ENCODE measurements at regions not wholly inside any gene's neighbourhood (a gene's known extent, or its start where the extent isn't known, plus 50 kb on each side); places are given as distances from the start of the nearest gene placed in this dataset.
"Not testable (repeated sequence)": the region's sequence is repeated elsewhere in the genome, so short reads cannot be mapped to it uniquely, and the experiment has no call there.

DNA sequence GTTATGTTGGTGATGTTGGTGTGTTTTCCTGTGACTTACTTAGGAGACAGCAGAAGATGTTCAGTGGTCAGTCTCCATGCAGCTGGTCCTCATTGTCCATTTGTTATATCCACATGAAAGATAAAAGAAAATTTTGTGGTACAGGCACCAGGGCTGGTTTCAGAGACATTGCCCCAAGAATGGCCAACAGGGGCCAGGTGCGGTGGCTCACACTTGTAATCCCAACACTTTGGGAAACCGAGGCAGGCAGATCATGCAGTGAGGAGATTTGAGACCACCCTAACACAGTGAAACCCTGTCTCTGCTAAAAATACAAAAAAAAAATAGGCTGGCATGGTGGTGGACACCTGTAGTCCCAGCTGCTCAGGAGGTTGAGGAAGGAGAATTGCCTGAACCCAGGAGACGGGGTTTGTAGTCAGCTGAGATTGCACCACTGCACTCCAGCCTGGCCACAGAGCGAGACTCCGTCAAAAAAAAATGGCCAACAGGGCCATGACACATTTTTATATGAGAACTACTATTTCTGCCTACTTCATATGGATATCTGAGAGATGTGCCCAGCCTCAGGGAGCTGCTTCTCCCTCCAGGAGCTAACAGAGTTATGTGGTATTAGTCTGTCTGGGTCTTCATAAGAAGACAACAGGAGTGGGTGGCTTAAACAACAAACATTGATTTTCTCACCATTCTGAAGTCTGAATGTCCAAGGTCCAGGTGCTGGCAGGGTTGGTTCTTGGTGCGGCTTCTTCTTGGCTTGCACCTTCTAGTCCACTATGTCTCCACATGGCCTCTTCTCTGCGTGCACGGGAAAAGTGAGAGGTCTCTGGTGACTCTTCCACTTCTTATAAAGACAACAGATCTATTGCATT lies 821.7 kb downstream of the TMEM121 start:
- no peak overlapping the region for H3K9ac ChIP-seq (ENCODE audit: low read depth in 1 of 2, low read length in 2 of 2)
- no peaks in the 10 kb centered on the region for H3K36me3 ChIP-seq (ENCODE audit: control insufficient read depth in 4 of 4, insufficient read depth in 3 of 4, low read depth in 1 of 4, low read length in 3 of 4)
- DNase-seq (ENCODE audit: low spot score): no peak
- H3K4me3 ChIP-seq (ENCODE audit: low read depth in 1 of 3, low read length in 3 of 3): no peak overlapping the region
- H3K4me1 ChIP-seq (ENCODE audit: control insufficient read depth in 4 of 4, insufficient read depth in 4 of 4, low read length in 3 of 4): no peaks in the 10 kb centered on the region
- WGBS: 51% methylated on average over 8 of the region's 8 CpGs
- H3K9me3 ChIP-seq (ENCODE audit: control insufficient read depth in 4 of 4, low read length in 3 of 4): no peaks in the 10 kb centered on the region
- TF ChIP-seq, protein P1, sequence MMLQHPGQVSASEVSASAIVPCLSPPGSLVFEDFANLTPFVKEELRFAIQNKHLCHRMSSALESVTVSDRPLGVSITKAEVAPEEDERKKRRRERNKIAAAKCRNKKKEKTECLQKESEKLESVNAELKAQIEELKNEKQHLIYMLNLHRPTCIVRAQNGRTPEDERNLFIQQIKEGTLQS (IDR thresholded peaks at IDR 0.05): no peak
- peaks cover 0 to 10% (median 4%) of the 10 kb centered on the region in 4 donors for H3K27me3 ChIP-seq (ENCODE audit: control insufficient read depth in 4 of 4, insufficient read depth in 4 of 4, low read length in 3 of 4)
- no peak overlapping the region for H3K27ac ChIP-seq (ENCODE audit: low read depth in 1 of 2, low read length in 2 of 2)

DNA sequence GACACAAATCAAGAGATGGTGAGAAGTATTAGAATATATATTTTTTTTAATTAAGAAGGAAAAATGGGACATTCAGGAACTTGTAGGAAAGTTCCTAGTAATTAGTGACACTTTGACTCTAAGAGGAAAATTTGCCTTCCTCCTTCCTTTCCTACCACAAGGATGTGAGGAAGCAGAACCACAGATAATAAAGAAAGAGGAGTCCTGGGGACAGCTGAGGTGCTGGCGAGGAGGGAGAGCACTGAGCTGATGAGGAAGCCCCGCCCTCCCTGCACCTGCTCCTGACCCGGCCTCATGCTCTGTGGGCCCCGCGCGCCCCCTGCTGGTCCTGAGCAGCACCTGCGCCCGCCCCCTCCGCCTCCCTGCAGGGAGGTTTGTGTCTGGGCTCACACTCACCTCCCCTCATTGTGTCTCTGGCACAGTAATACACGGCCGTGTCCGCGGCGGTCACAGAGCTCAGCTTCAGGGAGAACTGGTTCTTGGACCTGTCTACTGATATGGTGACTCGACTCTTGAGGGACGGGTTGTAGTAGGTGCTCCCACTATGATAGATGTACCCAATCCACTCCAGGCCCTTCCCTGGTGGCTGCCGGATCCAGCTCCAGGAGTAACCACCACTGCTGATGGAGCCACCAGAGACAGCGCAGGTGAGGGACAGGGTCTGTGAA lies 822.6 kb downstream of the TMEM121 start:
- not testable (repeated sequence) for H3K4me3 ChIP-seq (ENCODE audit: low read depth in 1 of 3, low read length in 3 of 3); H3K4me1 ChIP-seq (ENCODE audit: control insufficient read depth in 4 of 4, insufficient read depth in 4 of 4, low read length in 3 of 4); H3K9ac ChIP-seq (ENCODE audit: low read depth in 1 of 2, low read length in 2 of 2); H3K36me3 ChIP-seq (ENCODE audit: control insufficient read depth in 4 of 4, insufficient read depth in 3 of 4, low read depth in 1 of 4, low read length in 3 of 4); H3K27ac ChIP-seq (ENCODE audit: low read depth in 1 of 2, low read length in 2 of 2); H3K9me3 ChIP-seq (ENCODE audit: control insufficient read depth in 4 of 4, low read length in 3 of 4)
- peak; percentile 35 for DNase-seq (ENCODE audit: low spot score)
- 19% methylated on average over 9 of the region's 18 CpGs for WGBS
- H3K27me3 ChIP-seq (ENCODE audit: control insufficient read depth in 4 of 4, insufficient read depth in 4 of 4, low read length in 3 of 4): peaks cover 0 to 10% (median 4%) of the 10 kb centered on the region in 4 donors
- TF ChIP-seq, protein P2, sequence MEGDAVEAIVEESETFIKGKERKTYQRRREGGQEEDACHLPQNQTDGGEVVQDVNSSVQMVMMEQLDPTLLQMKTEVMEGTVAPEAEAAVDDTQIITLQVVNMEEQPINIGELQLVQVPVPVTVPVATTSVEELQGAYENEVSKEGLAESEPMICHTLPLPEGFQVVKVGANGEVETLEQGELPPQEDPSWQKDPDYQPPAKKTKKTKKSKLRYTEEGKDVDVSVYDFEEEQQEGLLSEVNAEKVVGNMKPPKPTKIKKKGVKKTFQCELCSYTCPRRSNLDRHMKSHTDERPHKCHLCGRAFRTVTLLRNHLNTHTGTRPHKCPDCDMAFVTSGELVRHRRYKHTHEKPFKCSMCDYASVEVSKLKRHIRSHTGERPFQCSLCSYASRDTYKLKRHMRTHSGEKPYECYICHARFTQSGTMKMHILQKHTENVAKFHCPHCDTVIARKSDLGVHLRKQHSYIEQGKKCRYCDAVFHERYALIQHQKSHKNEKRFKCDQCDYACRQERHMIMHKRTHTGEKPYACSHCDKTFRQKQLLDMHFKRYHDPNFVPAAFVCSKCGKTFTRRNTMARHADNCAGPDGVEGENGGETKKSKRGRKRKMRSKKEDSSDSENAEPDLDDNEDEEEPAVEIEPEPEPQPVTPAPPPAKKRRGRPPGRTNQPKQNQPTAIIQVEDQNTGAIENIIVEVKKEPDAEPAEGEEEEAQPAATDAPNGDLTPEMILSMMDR (IDR thresholded peaks at IDR 0.05; ENCODE audit: low read depth, low read length, missing input control): peak; percentile 8

DNA sequence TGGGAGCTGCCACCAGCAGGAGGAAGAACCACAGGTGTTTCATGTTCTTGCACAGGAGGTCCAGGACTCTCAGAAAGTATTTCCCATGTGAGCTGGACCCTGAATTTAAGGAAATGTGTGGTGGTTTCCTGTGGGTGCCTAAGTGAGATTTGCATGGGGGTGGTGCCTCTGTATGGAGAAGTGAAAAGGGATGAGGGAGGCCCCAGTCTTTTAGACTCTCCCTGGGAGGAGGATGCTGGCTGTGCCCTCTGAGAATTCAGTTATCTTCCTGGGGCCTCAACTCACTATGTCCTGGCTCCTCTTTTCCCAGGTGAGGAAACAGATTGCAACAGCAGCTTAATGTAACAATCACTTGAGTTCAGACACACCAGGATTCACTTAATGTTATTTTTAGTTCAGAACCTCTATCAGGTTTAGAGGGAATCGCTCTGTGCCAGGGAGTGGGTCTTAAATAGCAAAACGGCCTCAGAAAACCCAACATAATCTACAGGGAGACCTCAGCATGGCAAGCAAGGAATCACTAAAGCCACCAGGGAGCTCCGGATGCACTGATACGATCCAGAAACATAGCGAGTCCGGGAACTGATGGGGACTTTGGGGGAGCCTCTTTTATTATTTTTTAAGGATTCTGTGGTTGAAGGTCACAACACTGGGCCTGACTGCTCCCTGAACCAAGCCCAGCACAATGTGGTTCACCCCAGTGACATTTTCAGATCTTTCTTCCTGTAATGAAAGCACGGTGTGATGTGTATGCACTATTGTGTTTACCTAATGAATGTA lies 823.5 kb downstream of the TMEM121 start:
- H3K36me3 ChIP-seq (ENCODE audit: control insufficient read depth in 4 of 4, insufficient read depth in 3 of 4, low read depth in 1 of 4, low read length in 3 of 4); H3K27ac ChIP-seq (ENCODE audit: low read depth in 1 of 2, low read length in 2 of 2); H3K9ac ChIP-seq (ENCODE audit: low read depth in 1 of 2, low read length in 2 of 2); H3K4me3 ChIP-seq (ENCODE audit: low read depth in 1 of 3, low read length in 3 of 3); H3K9me3 ChIP-seq (ENCODE audit: control insufficient read depth in 4 of 4, low read length in 3 of 4); DNase-seq (ENCODE audit: low spot score); H3K4me1 ChIP-seq (ENCODE audit: control insufficient read depth in 4 of 4, insufficient read depth in 4 of 4, low read length in 3 of 4): not testable (repeated sequence)
- H3K27me3 ChIP-seq (ENCODE audit: control insufficient read depth in 4 of 4, insufficient read depth in 4 of 4, low read length in 3 of 4): peaks cover 0 to 10% (median 4%) of the 10 kb centered on the region in 4 donors
- WGBS: 72% methylated on average over 7 of the region's 7 CpGs

DNA sequence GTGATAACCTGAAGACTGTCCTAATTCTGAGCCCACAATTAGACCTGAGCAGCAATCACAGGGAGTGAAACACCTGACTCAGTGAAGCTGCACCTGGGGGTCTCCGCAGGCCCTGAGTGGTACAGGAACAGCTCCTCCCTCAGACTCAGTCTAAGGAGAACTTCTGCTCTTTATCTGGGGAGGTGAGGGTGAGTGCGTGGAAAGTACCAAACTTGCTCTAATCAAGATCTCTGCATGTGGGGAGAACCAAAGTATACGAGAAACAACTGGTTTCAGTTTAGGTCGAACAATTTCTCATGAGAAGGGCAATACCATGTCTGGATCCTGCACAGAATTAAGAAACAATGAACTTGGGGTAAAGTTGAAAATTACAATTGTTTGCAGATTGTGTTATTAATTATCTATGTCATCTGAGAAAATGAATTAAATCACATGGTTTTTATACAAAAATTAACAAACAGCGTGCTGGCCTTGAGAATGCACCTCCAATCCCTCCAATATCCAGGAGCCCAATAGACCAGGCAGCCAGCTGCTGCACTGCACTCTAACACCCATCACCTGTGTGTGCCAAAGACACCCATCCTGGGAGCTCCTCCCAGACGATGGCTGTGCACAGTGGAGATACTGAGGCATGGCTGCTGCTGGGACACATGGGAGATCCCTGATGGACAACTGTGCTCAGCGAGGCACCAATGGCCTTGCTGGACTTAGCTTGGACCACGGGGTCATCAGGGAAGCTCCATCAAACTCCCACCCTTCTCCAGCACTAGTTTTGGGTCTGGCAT lies 828.8 kb downstream of the TMEM121 start:
- not testable (repeated sequence) for H3K9ac ChIP-seq (ENCODE audit: low read depth in 1 of 2, low read length in 2 of 2); H3K36me3 ChIP-seq (ENCODE audit: control insufficient read depth in 4 of 4, insufficient read depth in 3 of 4, low read depth in 1 of 4, low read length in 3 of 4); H3K9me3 ChIP-seq (ENCODE audit: control insufficient read depth in 4 of 4, low read length in 3 of 4); H3K27me3 ChIP-seq (ENCODE audit: control insufficient read depth in 4 of 4, insufficient read depth in 4 of 4, low read length in 3 of 4); DNase-seq (ENCODE audit: low spot score); H3K4me3 ChIP-seq (ENCODE audit: low read depth in 1 of 3, low read length in 3 of 3); H3K4me1 ChIP-seq (ENCODE audit: control insufficient read depth in 4 of 4, insufficient read depth in 4 of 4, low read length in 3 of 4); H3K27ac ChIP-seq (ENCODE audit: low read depth in 1 of 2, low read length in 2 of 2)
- WGBS: 36% methylated on average over 7 of the region's 8 CpGs

DNA sequence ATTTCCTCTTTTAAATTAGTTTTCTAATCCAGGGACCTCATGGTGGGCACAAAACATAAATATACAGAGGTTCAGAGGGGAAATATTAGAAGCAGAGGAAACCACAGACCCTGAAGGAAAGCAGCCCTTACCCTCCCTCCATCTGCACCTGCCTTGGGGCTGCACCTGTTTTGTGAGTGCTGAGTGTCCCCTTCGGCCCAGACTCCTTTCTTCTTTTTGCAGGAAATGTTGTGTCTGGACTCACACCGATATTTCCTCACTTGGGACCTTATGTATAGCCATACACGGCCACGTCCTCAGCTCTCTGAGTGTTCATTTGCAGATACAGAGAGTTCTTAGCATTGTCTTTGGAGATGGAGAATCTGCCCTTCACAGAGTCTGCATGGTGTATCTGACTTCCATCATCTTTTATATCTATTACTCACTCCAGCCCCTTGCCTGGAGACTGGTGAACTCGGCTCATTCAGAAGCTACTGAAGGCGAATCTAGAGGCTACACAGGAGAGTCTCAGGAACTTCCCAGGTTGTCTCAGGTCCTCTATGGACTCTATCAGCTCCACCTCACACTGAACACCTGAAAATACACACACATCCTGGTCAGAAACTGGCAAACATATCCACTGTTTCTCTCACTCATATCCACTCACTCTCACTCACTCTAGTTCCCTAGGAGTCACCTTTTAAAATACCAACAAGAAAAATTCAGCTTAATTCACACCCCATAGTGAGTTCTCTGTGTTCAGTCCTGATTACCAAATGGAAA lies 829.7 kb downstream of the TMEM121 start:
- 39% methylated on average over 6 of the region's 6 CpGs for WGBS
- DNase-seq (ENCODE audit: low spot score); H3K36me3 ChIP-seq (ENCODE audit: control insufficient read depth in 4 of 4, insufficient read depth in 3 of 4, low read depth in 1 of 4, low read length in 3 of 4); H3K9ac ChIP-seq (ENCODE audit: low read depth in 1 of 2, low read length in 2 of 2); H3K4me3 ChIP-seq (ENCODE audit: low read depth in 1 of 3, low read length in 3 of 3); H3K27me3 ChIP-seq (ENCODE audit: control insufficient read depth in 4 of 4, insufficient read depth in 4 of 4, low read length in 3 of 4); H3K9me3 ChIP-seq (ENCODE audit: control insufficient read depth in 4 of 4, low read length in 3 of 4); H3K27ac ChIP-seq (ENCODE audit: low read depth in 1 of 2, low read length in 2 of 2); H3K4me1 ChIP-seq (ENCODE audit: control insufficient read depth in 4 of 4, insufficient read depth in 4 of 4, low read length in 3 of 4): not testable (repeated sequence)

DNA sequence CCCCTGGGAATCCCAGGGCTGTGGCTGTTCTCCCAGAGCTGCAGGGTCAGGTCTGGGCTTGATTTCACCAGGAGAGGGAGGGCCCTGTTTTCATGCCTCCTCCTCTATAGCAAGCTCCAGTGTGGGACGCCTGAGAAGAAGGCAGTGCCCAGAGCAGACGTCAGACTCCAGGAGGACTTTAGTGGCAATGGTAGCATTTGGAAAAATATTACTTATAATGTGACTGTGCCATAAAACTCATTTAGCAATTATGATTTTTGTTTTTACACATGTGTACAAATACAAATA lies 830.2 kb downstream of the TMEM121 start:
- not testable (repeated sequence) for DNase-seq (ENCODE audit: low spot score); H3K36me3 ChIP-seq (ENCODE audit: control insufficient read depth in 4 of 4, insufficient read depth in 3 of 4, low read depth in 1 of 4, low read length in 3 of 4); H3K9me3 ChIP-seq (ENCODE audit: control insufficient read depth in 4 of 4, low read length in 3 of 4); H3K27me3 ChIP-seq (ENCODE audit: control insufficient read depth in 4 of 4, insufficient read depth in 4 of 4, low read length in 3 of 4); H3K4me1 ChIP-seq (ENCODE audit: control insufficient read depth in 4 of 4, insufficient read depth in 4 of 4, low read length in 3 of 4); H3K27ac ChIP-seq (ENCODE audit: low read depth in 1 of 2, low read length in 2 of 2); H3K9ac ChIP-seq (ENCODE audit: low read depth in 1 of 2, low read length in 2 of 2); H3K4me3 ChIP-seq (ENCODE audit: low read depth in 1 of 3, low read length in 3 of 3)
- WGBS: 31% methylated on average over 2 of the region's 2 CpGs
